Suprapubic skin (tissue), 4 donors: ENCODE measurements at regions not wholly inside any gene's neighbourhood (a gene's known extent, or its start where the extent isn't known, plus 50 kb on each side); places are given as distances from the start of the nearest gene placed in this dataset.

ENCODE experiments used
- CTCF ChIP-seq, 2 donors: fragments of 200-600 bp in 1 of 2; fragments of 450-650 bp in 1 of 2; sonication (generic) in 1 of 2; IDR thresholded peaks; one replicate each; pipeline ENCODE4 v1.5.1; 2016 to 2019; ENCODE audit warnings: antibody characterized with exemption in 2 of 2, mild to moderate bottlenecking in 1 of 2, moderate library complexity in 1 of 2
- EP300 ChIP-seq: sonication (generic); formaldehyde crosslinking; IDR thresholded peaks from one replicate; pipeline ENCODE4 v1.6.1; 2017; ENCODE audit warnings: antibody characterized with exemption
- POLR2A ChIP-seq, 2 donors: fragments of 450-650 bp; IDR thresholded peaks; one replicate each; pipeline ENCODE4 v1.6.1; 2017; ENCODE audit warnings: antibody characterized with exemption in 2 of 2, mild to moderate bottlenecking in 2 of 2, moderate library complexity in 2 of 2
- POLR2AphosphoS5 ChIP-seq, 3 donors: sonication (generic); formaldehyde crosslinking; IDR thresholded peaks; one replicate each; pipeline ENCODE4 v1.6.1; 2017; ENCODE audit warnings: antibody characterized with exemption in 3 of 3

- TF ChIP-seq CTCF (IDR thresholded peaks at IDR 0.05) (no peak), POLR2A (IDR thresholded peaks at IDR 0.05) (no peak), EP300 (no peak), POLR2AphosphoS5 (IDR thresholded peaks at IDR 0.05) (no peak)
These were observed 1459.6 kb downstream of the MRPL39 start for GRCh38 chr21:24147674-24148073.
